Heart right ventricle (tissue), 16 donors: ENCODE measurements at regions not wholly inside any gene's neighbourhood (a gene's known extent, or its start where the extent isn't known, plus 50 kb on each side); places are given as distances from the start of the nearest gene placed in this dataset.

Experiments
- ATAC-seq, 8 donors: fragments of 200-7000 bp; cut with Tn5 transposase; one replicate each; pipeline ENCODE4 v1.9.1; 2020; ENCODE audit warnings: mild to moderate bottlenecking in 8 of 8, moderate library complexity in 8 of 8, moderate number of reproducible peaks in 1 of 8
- DNase-seq, 2 donors: peaks; one replicate each; pipeline ENCODE4 v3.0.0-alpha.2; 2020
- H3K27ac ChIP-seq, 10 donors: fragments of 200-600 bp; sonication (generic) in 2 of 10; one replicate each; pipeline versions ENCODE4 v1.5.0 to v1.8.0; 2020 to 2022; ENCODE audit warnings: mild to moderate bottlenecking in 3 of 10
- H3K27me3 ChIP-seq, 7 donors: fragments of 200-600 bp; one replicate each; pipeline ENCODE4 v1.8.0; 2021 to 2022; ENCODE audit warnings: mild to moderate bottlenecking in 2 of 7
- H3K36me3 ChIP-seq, 9 donors: fragments of 200-600 bp; sonication (generic) in 1 of 9; one replicate each; pipeline versions ENCODE4 v1.5.0 to v1.8.0; 2020 to 2022; ENCODE audit warnings: mild to moderate bottlenecking in 2 of 9
- H3K4me1 ChIP-seq, 9 donors: fragments of 200-600 bp; sonication (generic) in 1 of 9; one replicate each; pipeline versions ENCODE4 v1.5.0 to v1.8.0; 2020 to 2022; ENCODE audit warnings: mild to moderate bottlenecking in 4 of 9
- H3K4me3 ChIP-seq, 10 donors: fragments of 200-600 bp; sonication (generic) in 2 of 10; one replicate each; pipeline versions ENCODE4 v1.5.0 to v1.8.0; 2020 to 2022; ENCODE audit warnings: mild to moderate bottlenecking in 7 of 10, moderate library complexity in 2 of 10
- H3K9me3 ChIP-seq, 11 donors: fragments of 200-600 bp in 10 of 11; sonication (generic) in 2 of 11; one replicate each; pipeline versions ENCODE4 v1.5.0 to v1.8.0; 2013 to 2022; ENCODE audit warnings: mild to moderate bottlenecking in 2 of 11, control low read depth in 1 of 11, moderate library complexity in 1 of 11
- CTCF ChIP-seq, 9 donors: fragments of 200-600 bp; sonication (generic) in 2 of 9; IDR thresholded peaks; one replicate each; pipeline versions ENCODE4 v1.5.0 to v1.8.0; 2021 to 2022; ENCODE audit warnings: antibody characterized with exemption in 9 of 9, mild to moderate bottlenecking in 5 of 9, moderate library complexity in 1 of 9
- WGBS, 2 donors: extraction: QIAGEN DNeasy Blood & Tissue Kit; methylation state at CpG; one replicate each; pipeline ENCODE4 v1.1.7; 2013; ENCODE audit warnings: inconsistent platforms in 1 of 2; 5-methylcytosine and 5-hydroxymethylcytosine counted together
- intact Hi-C, 10 donors: fragments of 100-400 bp; cut with DNase I; formaldehyde crosslinking; loops; one replicate each; pipeline versions ENCODE4 v1.11.1 to v1.14.2; 2022
- donor health status: Arrhythmogenic right ventricular cardiomyopathy.
- donor health status: ischemic (EF 13 %, LVEDD 7.1; RV severe dilation, severe dysfunction).
- donor health status: healthy with polysubstance abuse.
- donor health status: DM: no; HTN: yes; CAD: no.
- donor health status: DM: no; HTN: no; CAD: no.
- donor health status: ischemic (EF 25% LVEDD 6.9; RV normal size, moderate dysfunction).
- donor health status: ischemic (EF 25% LVEDD 5.7; RV mildly dilated, moderate dysfunction).
- donor health status: healthy.
- donor health status: DM: yes; HTN: yes; CAD: no.
- donor health status: Ischemic cardiomyopathy.
- donor health status: ischemic (EF 35%, LVEDD 5.7; RV mildly dilated, moderate dysfunction).
- donor health status: nonischemic (EF 11% LVEDD 7.7; RV severe dilation, severe dysfunction).
- donor health status: DM: yes; HTN: yes; CAD: no.
- donor health status: PGD.
- donor health status: ischemic (EF 29% LVEDD 5.4; RV normal size, mild dysfunction).
- donor health status: nonischemic (EF 23%, LVEDD 6.1; RV moderate dilation, normal function).

GRCh38 chr20:47951521-47951971, 166.3 kb upstream of the SULF2 start:
- Histone ChIP-seq H3K4me3 (no peak overlapping the region), H3K9me3 (no peaks in the 10 kb centered on the region), H3K36me3 (no peaks in the 10 kb centered on the region), H3K27me3 (peaks cover 0 to 16% (median 0%) of the 10 kb centered on the region in 7 donors), H3K4me1 (peaks cover 0 to 15% (median 3%) of the 10 kb centered on the region in 9 donors), H3K27ac (no peak overlapping the region)
- ATAC-seq (no peak), DNase-seq (no peak)
- intact Hi-C loops = no loop called here
- WGBS, 2 donors = 45 to 53% methylated on average over 4 of the region's 4 CpGs
- no peak for TF ChIP-seq CTCF (IDR thresholded peaks at IDR 0.05)

- no peak overlapping the region for H3K27ac ChIP-seq
- 97% methylated on average over 24 of the region's 24 CpGs for WGBS, 2 donors
- peaks cover 0 to 16% (median 0%) of the 10 kb centered on the region in 7 donors for H3K27me3 ChIP-seq
- no peak overlapping the region for H3K4me3 ChIP-seq
- H3K9me3 ChIP-seq = no peaks in the 10 kb centered on the region
- intact Hi-C loops = no loop called here
- no peaks in the 10 kb centered on the region for H3K36me3 ChIP-seq
- DNase-seq = no peak
- H3K4me1 ChIP-seq = peaks cover 0 to 12% (median 0%) of the 10 kb centered on the region in 9 donors
- no peak for ATAC-seq
- TF ChIP-seq CTCF (IDR thresholded peaks at IDR 0.05) = no peak
Measured at GRCh38 chr20:47950913-47951283, 165.6 kb upstream of the SULF2 start.

- peaks cover 0 to 16% (median 0%) of the 10 kb centered on the region in 7 donors for H3K27me3 ChIP-seq
- no peaks in the 10 kb centered on the region for H3K36me3 ChIP-seq
- H3K4me1 ChIP-seq = peaks cover 0 to 12% (median 0%) of the 10 kb centered on the region in 9 donors
- H3K4me3 ChIP-seq = no peak overlapping the region
- 72 to 74% methylated on average over 11 of the region's 11 CpGs for WGBS, 2 donors
- no peaks in the 10 kb centered on the region for H3K9me3 ChIP-seq
- DNase-seq (peak in 1 of 2 donors; percentile 44), ATAC-seq (peak in 6 of 8 donors; percentile 42 to 71 (median 64))
- intact Hi-C loops = no loop called here
- peak in 1 of 9 donors; percentile 18 for TF ChIP-seq CTCF (IDR thresholded peaks at IDR 0.05)
- H3K27ac ChIP-seq = peak overlapping the region in 1 of 10 donors; percentile 9
Measured at GRCh38 chr20:47950124-47950912, 165.0 kb upstream of the SULF2 start.

- 78 to 82% methylated on average over 6 of the region's 6 CpGs for WGBS, 2 donors
- intact Hi-C loops = no loop called here
- Histone ChIP-seq H3K27me3 (peaks cover 0 to 16% (median 0%) of the 10 kb centered on the region in 7 donors), H3K27ac (peak overlapping the region in 1 of 10 donors; percentile 9), H3K4me3 (no peak overlapping the region), H3K4me1 (peaks cover 0 to 12% (median 0%) of the 10 kb centered on the region in 9 donors), H3K9me3 (no peaks in the 10 kb centered on the region), H3K36me3 (no peaks in the 10 kb centered on the region)
- DNase-seq (no peak), ATAC-seq (no peak)
- no peak for TF ChIP-seq CTCF (IDR thresholded peaks at IDR 0.05)
Measured at GRCh38 chr20:47949230-47949629, 163.9 kb upstream of the SULF2 start.
